ENCODE measurements at regions not wholly inside any gene's neighbourhood (a gene's known extent, or its start where the extent isn't known, plus 50 kb on each side); places are given as distances from the start of the nearest gene placed in this dataset.
"Not testable (repeated sequence)": the region's sequence is repeated elsewhere in the genome, so short reads cannot be mapped to it uniquely, and the experiment has no call there.

- H3K4me1 Mint-ChIP-seq (ENCODE audit: low read depth) = peaks cover 36% of the 10 kb centered on the region
- no peaks in the 10 kb centered on the region for H3K27me3 Mint-ChIP-seq (ENCODE audit: insufficient read depth)
- H3K27ac Mint-ChIP-seq = no peak overlapping the region
- no peak overlapping the region for H3K4me3 Mint-ChIP-seq
- peaks cover 7% of the 10 kb centered on the region; the same call in 1 of the 2 replicates for H3K36me3 Mint-ChIP-seq (ENCODE audit: low read depth)
- peaks cover 7% of the 10 kb centered on the region for H3K9me3 Mint-ChIP-seq
- DNase-seq = no peak
- no peak for TF ChIP-seq CTCF (IDR thresholded peaks at IDR 0.05)
Observed at GRCh38 chr6:155641603-155642002, 186.0 kb upstream of the NOX3 start.

- DNase-seq = peak; percentile 5
- TF ChIP-seq CTCF (IDR thresholded peaks at IDR 0.05) = no peak
- Mint-ChIP-seq H3K9me3 (peaks cover 7% of the 10 kb centered on the region), H3K4me3 (no peak overlapping the region), H3K27ac (no peak overlapping the region), H3K36me3 (ENCODE audit: low read depth) (peaks cover 7% of the 10 kb centered on the region; the same call in 1 of the 2 replicates), H3K27me3 (ENCODE audit: insufficient read depth) (no peaks in the 10 kb centered on the region), H3K4me1 (ENCODE audit: low read depth) (peaks cover 11% of the 10 kb centered on the region)
Observed at GRCh38 chr6:155638200-155638599, 182.6 kb upstream of the NOX3 start.

GRCh38 chr6:155635416-155635815, 179.8 kb upstream of the NOX3 start:
- H3K9me3 Mint-ChIP-seq = no peaks in the 10 kb centered on the region
- H3K27me3 Mint-ChIP-seq (ENCODE audit: insufficient read depth) = peaks cover 2% of the 10 kb centered on the region; the same call in 1 of the 2 replicates
- no peak for DNase-seq
- H3K4me1 Mint-ChIP-seq (ENCODE audit: low read depth) = peaks cover 20% of the 10 kb centered on the region
- H3K27ac Mint-ChIP-seq = no peak overlapping the region
- H3K4me3 Mint-ChIP-seq = no peak overlapping the region
- H3K36me3 Mint-ChIP-seq (ENCODE audit: low read depth) = no peaks in the 10 kb centered on the region
- no peak for TF ChIP-seq CTCF (IDR thresholded peaks at IDR 0.05)

GRCh38 chr6:155630085-155630484, 174.4 kb upstream of the NOX3 start:
- DNase-seq = no peak
- H3K9me3 Mint-ChIP-seq = no peaks in the 10 kb centered on the region
- H3K27me3 Mint-ChIP-seq (ENCODE audit: insufficient read depth) = peaks cover 2% of the 10 kb centered on the region; the same call in 1 of the 2 replicates
- H3K4me1 Mint-ChIP-seq (ENCODE audit: low read depth) = peaks cover 16% of the 10 kb centered on the region
- no peaks in the 10 kb centered on the region for H3K36me3 Mint-ChIP-seq (ENCODE audit: low read depth)
- no peak overlapping the region for H3K27ac Mint-ChIP-seq
- no peak for TF ChIP-seq CTCF (IDR thresholded peaks at IDR 0.05)
- H3K4me3 Mint-ChIP-seq = no peak overlapping the region

- no peak overlapping the region for H3K27ac Mint-ChIP-seq
- H3K27me3 Mint-ChIP-seq (ENCODE audit: insufficient read depth) = peaks cover 2% of the 10 kb centered on the region; the same call in 1 of the 2 replicates
- H3K9me3 Mint-ChIP-seq = no peaks in the 10 kb centered on the region
- H3K4me1 Mint-ChIP-seq (ENCODE audit: low read depth) = peaks cover 16% of the 10 kb centered on the region
- TF ChIP-seq CTCF (IDR thresholded peaks at IDR 0.05) = no peak
- no peak for DNase-seq
- H3K36me3 Mint-ChIP-seq (ENCODE audit: low read depth) = no peaks in the 10 kb centered on the region
- no peak overlapping the region for H3K4me3 Mint-ChIP-seq
Observed at GRCh38 chr6:155629652-155630051, 174.0 kb upstream of the NOX3 start.

- Mint-ChIP-seq H3K27ac (no peak overlapping the region), H3K4me1 (ENCODE audit: low read depth) (peaks cover 16% of the 10 kb centered on the region), H3K36me3 (ENCODE audit: low read depth) (no peaks in the 10 kb centered on the region), H3K4me3 (no peak overlapping the region), H3K27me3 (ENCODE audit: insufficient read depth) (peaks cover 2% of the 10 kb centered on the region; the same call in 1 of the 2 replicates), H3K9me3 (no peaks in the 10 kb centered on the region)
- DNase-seq = no peak
- no peak for TF ChIP-seq CTCF (IDR thresholded peaks at IDR 0.05)
Observed at GRCh38 chr6:155628306-155628705, 172.7 kb upstream of the NOX3 start.

- H3K27ac Mint-ChIP-seq; H3K9me3 Mint-ChIP-seq; H3K27me3 Mint-ChIP-seq (ENCODE audit: insufficient read depth); H3K4me3 Mint-ChIP-seq; DNase-seq; H3K36me3 Mint-ChIP-seq (ENCODE audit: low read depth): not testable (repeated sequence)
- peaks cover 16% of the 10 kb centered on the region for H3K4me1 Mint-ChIP-seq (ENCODE audit: low read depth)
Observed at GRCh38 chr6:155627722-155628212, 172.1 kb upstream of the NOX3 start.

Data from HFFc6 (cell line).